SJSA1 (cell line): ENCODE measurements at regions not wholly inside any gene's neighbourhood (a gene's known extent, or its start where the extent isn't known, plus 50 kb on each side); places are given as distances from the start of the nearest gene placed in this dataset.
"Not testable (repeated sequence)": the region's sequence is repeated elsewhere in the genome, so short reads cannot be mapped to it uniquely, and the experiment has no call there.

Experiments used
- DNase-seq, 2 experiments: peaks; one replicate each; pipeline ENCODE4 v3.0.0-alpha.2; 2015 to 2020; ENCODE audit warnings: low spot score in 2 of 2, low read depth in 1 of 2
- H3K27ac ChIP-seq: fragments of 250-450 bp; sonication (Bioruptor Pico); 2 replicates; pipeline ENCODE4 v1.5.1; 2020; ENCODE audit warnings: mild to moderate bottlenecking, moderate library complexity
- H3K27me3 ChIP-seq: fragments of 250-450 bp; sonication (Bioruptor Pico); replicated peaks from 2 replicates; pipeline ENCODE4 v1.5.1; 2020; ENCODE audit warnings: mild to moderate bottlenecking, moderate library complexity
- H3K36me3 ChIP-seq: fragments of 250-450 bp; sonication (Bioruptor Pico); 2 replicates; pipeline ENCODE4 v1.5.1; 2020; ENCODE audit warnings: mild to moderate bottlenecking
- H3K4me1 ChIP-seq: fragments of 250-450 bp; sonication (Bioruptor Pico); replicated peaks from 2 replicates; pipeline ENCODE4 v1.6.1; 2021; ENCODE audit warnings: mild to moderate bottlenecking
- H3K4me3 ChIP-seq: fragments of 250-450 bp; sonication (Bioruptor Pico); 2 replicates; pipeline ENCODE4 v1.5.1; 2020; ENCODE audit warnings: mild to moderate bottlenecking
- H3K9me3 ChIP-seq: fragments of 250-450 bp; sonication (Bioruptor Pico); replicated peaks from 2 replicates; pipeline ENCODE4 v1.5.1; 2020; ENCODE audit warnings: mild to moderate bottlenecking

- not testable (repeated sequence) for H3K27me3 ChIP-seq, DNase-seq, H3K36me3 ChIP-seq, H3K27ac ChIP-seq, H3K4me1 ChIP-seq, H3K9me3 ChIP-seq, H3K4me3 ChIP-seq
Observed at GRCh38 chr9:66837242-66837937, 63.1 kb upstream of the ZNF658 start.
